GM18870 (cell line): ENCODE measurements at regions not wholly inside any gene's neighbourhood (a gene's known extent, or its start where the extent isn't known, plus 50 kb on each side); places are given as distances from the start of the nearest gene placed in this dataset.
"Not testable (repeated sequence)": the region's sequence is repeated elsewhere in the genome, so short reads cannot be mapped to it uniquely, and the experiment has no call there.

ENCODE experiments used
- ATAC-seq: cut with Tn5 transposase; IDR thresholded peaks from one replicate; pipeline ENCODE4 v1.9.1; 2021; ENCODE audit warnings: moderate library complexity; ENCODE audit not compliant: unreplicated experiment

DNA sequence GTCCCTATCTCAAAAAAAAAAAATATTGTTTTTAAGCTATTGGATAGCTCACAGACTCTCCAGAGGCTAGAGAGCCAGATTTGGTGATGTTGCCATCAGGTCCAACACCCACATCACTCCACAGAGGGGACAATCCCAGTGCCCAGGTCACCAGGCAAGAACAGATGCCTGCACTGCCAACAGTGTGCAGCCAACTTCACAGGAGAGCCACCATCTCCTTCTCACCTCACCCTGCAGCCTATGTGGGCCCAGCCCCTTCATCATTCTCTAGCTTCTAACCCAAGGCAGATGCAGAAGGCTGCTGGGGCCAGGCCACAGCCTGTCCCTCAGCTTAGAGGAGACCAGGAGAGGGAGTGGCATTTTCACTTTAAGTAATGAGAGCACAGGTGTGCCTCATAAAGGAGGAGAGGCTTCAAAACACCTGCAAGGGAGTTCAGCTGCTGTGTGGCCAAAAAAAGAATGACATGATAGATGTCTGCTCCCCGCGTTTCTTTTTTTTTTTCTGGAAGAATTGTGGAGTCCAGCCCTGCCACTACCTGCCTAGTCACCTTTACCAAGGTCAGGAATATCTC is 98.0 kb upstream of the ZSWIM2 start:
- ATAC-seq, result no peak

- ATAC-seq, result no peak
Observed at GRCh38 chr2:186941853-186942252, 92.9 kb upstream of the ZSWIM2 start.

- ATAC-seq, result no peak
Observed at GRCh38 chr2:186940463-186940862, 91.5 kb upstream of the ZSWIM2 start.

- no peak for ATAC-seq
Observed at GRCh38 chr2:186934420-186934819, 85.5 kb upstream of the ZSWIM2 start.

DNA sequence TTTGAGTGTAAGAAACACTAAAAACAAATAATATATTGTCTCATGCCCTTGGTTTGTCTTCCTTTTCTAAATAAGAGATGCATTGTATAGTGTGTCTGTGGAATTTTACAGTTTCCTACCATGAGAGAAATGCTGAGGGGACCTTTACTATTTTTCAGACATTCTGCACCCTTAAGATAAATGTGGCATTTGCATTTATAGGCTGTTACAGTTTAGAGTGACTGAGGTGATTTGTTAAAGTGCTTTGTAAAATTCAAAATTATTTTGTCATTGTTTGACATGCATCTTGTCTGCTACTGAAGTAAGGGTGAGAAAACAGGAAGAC is 78.9 kb upstream of the ZSWIM2 start:
- ATAC-seq, result no peak

DNA sequence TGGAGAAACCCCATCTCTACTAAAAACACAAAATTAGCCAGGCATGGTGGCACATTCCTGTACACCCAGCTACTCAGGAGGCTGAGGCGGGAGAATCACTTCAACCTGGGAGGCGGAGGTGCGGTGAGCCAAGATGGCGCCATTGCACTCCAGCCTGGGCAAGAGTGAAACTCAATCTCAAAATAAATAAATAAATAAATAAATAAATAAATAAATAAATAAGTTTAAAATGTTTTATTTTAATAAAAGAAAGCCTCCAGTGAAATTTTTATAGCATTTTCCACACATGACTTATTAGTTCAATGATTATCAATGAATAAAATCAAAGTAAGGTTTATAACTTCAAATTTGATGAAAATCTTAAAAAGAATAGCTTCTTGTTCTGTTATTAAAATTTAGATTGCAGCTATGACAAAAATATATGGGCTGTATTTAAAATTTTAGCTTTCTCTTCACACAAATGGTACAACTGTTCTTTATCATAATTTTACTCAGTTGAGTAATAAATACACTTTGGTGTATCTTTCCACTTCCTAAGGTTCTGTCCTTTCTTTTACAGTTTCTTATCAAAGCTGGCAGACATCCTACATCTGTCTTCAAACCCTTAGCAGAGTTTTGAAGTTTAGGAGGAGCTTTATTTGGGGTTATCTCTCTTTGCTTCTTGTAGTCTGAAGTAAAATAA is 78.4 kb upstream of the ZSWIM2 start:
- ATAC-seq, result no peak

GRCh38 chr2:186925514-186925913 is 76.5 kb upstream of the ZSWIM2 start:
- no peak for ATAC-seq

- not testable (repeated sequence) for ATAC-seq
Observed at GRCh38 chr2:186922316-186922715, 73.3 kb upstream of the ZSWIM2 start.

GRCh38 chr2:186919296-186919695 is 70.3 kb upstream of the ZSWIM2 start:
- ATAC-seq, result no peak

GRCh38 chr2:186918495-186918894 is 69.5 kb upstream of the ZSWIM2 start:
- no peak for ATAC-seq

GRCh38 chr2:186917866-186918265 is 68.9 kb upstream of the ZSWIM2 start:
- ATAC-seq, result no peak

DNA sequence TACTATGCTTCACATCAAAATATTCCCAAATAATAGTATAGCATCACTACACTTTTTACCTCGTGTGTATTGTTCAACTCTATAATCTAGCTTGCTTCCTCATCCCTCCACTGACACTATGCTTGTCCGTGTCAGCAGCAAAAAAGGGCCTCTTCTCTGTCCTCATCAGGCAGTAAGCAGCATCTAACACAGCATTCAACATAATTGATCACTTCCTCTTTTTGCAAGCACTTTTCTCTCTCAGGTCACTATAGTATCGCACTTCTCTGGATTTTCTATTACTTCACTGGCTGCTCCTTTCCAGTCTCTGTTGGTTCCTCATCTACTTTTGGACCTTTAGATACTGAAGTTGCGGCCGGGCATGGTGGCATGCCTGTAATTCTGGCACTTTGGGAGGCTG is 64.9 kb upstream of the ZSWIM2 start:
- peak; percentile 98 for ATAC-seq

- no peak for ATAC-seq
Observed at GRCh38 chr2:186912979-186913378, 64.0 kb upstream of the ZSWIM2 start.

DNA sequence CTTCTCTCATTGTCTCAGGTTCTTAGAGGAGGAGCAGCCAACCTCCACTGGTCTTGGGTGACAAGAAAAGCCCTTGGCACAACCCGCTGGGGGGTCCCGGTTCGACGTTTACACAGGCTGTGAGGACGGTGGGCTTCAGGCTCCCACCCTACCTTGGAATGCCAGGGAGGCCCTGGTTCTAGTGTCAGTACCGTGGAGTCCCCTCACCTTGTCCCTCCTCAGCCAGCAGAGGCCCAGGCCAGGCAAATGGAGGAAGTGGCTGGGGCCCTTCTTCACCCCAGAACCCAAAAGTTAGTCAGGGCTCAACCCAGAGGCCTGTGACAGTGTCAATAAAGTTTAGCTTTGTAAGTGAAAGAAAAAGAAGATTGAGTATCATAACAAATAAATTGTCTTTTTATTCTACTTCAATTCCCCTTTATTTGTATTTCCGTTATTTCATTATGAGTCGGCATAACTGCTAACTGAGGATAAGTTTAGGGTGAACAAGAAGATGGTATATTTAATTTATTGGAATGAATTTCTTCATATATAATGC is 62.6 kb upstream of the ZSWIM2 start:
- ATAC-seq, result no peak

DNA sequence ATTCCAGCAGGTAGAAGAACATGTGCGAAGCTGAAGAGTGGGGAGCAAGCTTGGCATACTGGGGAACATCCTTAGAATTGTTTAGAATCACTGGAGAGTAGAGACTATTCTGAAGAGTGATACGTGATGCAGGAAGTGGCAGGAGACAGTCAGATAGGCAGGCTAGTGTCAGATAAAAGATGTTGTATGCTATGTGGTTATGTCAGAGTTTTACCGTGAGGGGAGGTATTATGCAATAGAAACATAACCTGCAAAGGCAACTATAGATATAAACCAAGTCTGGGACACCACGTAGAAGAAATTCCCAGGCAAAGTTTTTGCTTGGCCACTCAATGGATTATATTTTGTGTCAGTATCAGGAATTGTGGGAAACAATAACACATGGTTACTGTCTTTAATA is 62.0 kb upstream of the ZSWIM2 start:
- no peak for ATAC-seq

DNA sequence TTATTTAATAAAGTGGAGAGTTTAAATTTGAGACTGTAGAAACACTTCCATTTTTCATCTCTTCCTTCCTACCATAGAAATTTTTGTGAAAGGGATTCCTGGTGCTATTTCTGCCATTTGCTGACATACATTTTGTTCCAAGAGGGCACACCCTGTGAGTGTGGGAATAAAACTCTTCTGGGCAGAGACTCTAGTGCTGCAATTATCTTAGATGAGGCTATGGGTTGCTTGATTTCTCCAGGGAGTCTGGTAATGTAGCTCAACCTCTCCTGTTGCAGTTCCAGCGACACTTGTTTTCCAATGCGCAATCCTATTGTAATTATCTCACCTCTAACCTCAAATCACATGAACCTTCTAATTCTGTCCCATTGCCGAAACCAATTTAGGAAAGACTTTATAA is 60.1 kb upstream of the ZSWIM2 start:
- ATAC-seq, result no peak

DNA sequence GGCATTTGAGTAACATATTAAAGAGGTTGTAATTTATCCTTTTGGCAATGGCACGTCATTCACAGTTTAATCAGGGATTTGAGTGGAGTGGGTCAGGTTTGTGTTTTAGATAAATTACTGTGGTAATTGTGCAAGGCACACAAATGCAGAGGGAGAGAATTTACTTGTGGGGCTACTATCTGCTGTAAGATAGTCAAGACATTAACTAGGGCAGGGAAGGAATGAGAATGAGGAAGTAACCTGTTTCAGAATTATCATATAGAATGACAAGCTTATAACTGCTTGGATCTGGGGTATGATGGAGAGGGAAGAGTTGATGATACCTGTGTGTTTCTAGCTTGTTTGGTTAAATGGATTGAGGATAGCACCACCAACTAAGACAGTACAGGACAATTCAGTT is 58.9 kb upstream of the ZSWIM2 start:
- no peak for ATAC-seq

GRCh38 chr2:186903216-186903615 is 54.2 kb upstream of the ZSWIM2 start:
- ATAC-seq, result no peak
